Activated effector memory CD4-positive, alpha-beta T cell treated with Interleukin-2 at 50 U/mL for 16 hours (primary cell): ENCODE measurements at regions not wholly inside any gene's neighbourhood (a gene's known extent, or its start where the extent isn't known, plus 50 kb on each side); places are given as distances from the start of the nearest gene placed in this dataset.

ENCODE experiments used
- DNase-seq: peaks from one replicate; pipeline ENCODE4 v3.0.0-alpha.2; 2020

GRCh38 chr11:116503216-116504160 is 269.3 kb downstream of the BUD13 start:
- no peak for DNase-seq

GRCh38 chr11:116502641-116503061 is 270.1 kb downstream of the BUD13 start:
- DNase-seq = no peak

GRCh38 chr11:116501728-116502127 is 271.1 kb downstream of the BUD13 start:
- no peak for DNase-seq

GRCh38 chr11:116500947-116501602 is 271.7 kb downstream of the BUD13 start:
- no peak for DNase-seq

- no peak for DNase-seq
Measured at GRCh38 chr11:116500026-116500946, 272.5 kb downstream of the BUD13 start.

- no peak for DNase-seq
Measured at GRCh38 chr11:116499396-116500003, 273.3 kb downstream of the BUD13 start.

GRCh38 chr11:116498161-116498560 is 274.6 kb downstream of the BUD13 start:
- DNase-seq = no peak

GRCh38 chr11:116492600-116492999 is 280.2 kb downstream of the BUD13 start:
- DNase-seq = no peak

GRCh38 chr11:116488836-116489389 is 283.9 kb downstream of the BUD13 start:
- DNase-seq = no peak

GRCh38 chr11:116485425-116485824 is 287.4 kb downstream of the BUD13 start:
- no peak for DNase-seq

GRCh38 chr11:116482716-116483115 is 290.1 kb downstream of the BUD13 start:
- no peak for DNase-seq

GRCh38 chr11:116481126-116481675 is 291.6 kb downstream of the BUD13 start:
- DNase-seq = no peak

GRCh38 chr11:116478669-116479668 is 293.8 kb downstream of the BUD13 start:
- no peak for DNase-seq

GRCh38 chr11:116478205-116478604 is 294.6 kb downstream of the BUD13 start:
- no peak for DNase-seq

- no peak for DNase-seq
Measured at GRCh38 chr11:116473790-116474346, 298.9 kb downstream of the BUD13 start.

- DNase-seq = no peak
Measured at GRCh38 chr11:116473206-116473769, 299.5 kb downstream of the BUD13 start.

GRCh38 chr11:116472651-116473050 is 300.1 kb downstream of the BUD13 start:
- DNase-seq = no peak

- no peak for DNase-seq
Measured at GRCh38 chr11:116471608-116472256, 301.1 kb downstream of the BUD13 start.

- no peak for DNase-seq
Measured at GRCh38 chr11:116468699-116469098, 304.1 kb downstream of the BUD13 start.
